NCI-H460 (cell line): ENCODE measurements at regions not wholly inside any gene's neighbourhood (a gene's known extent, or its start where the extent isn't known, plus 50 kb on each side); places are given as distances from the start of the nearest gene placed in this dataset.
"Not testable (repeated sequence)": the region's sequence is repeated elsewhere in the genome, so short reads cannot be mapped to it uniquely, and the experiment has no call there.

Experiments used
- DNase-seq: peaks from one replicate; pipeline ENCODE4 v3.0.0-alpha.2; 2016; ENCODE audit warnings: low read depth; ENCODE audit errors: extremely low read depth

DNA sequence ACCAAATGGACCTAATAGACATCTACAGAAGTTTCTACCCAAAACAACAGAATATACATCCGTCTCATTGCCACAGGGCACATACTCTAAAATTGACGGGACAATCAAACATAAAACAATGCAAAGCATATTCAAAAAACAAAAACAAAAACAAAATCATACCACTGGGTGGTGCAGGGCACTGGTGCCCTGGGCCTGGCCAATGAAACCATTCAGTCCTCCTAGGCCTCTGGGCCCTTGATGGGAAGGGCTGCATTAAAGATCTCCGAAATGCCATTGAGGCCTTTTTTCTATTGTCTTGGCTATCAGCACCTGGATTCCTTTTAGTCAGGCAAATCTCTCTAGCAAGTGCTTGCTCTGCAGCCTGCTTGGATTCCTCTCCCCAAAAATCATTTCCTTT lies 213.9 kb upstream of the ZCCHC13 start:
- no peak for DNase-seq

DNA sequence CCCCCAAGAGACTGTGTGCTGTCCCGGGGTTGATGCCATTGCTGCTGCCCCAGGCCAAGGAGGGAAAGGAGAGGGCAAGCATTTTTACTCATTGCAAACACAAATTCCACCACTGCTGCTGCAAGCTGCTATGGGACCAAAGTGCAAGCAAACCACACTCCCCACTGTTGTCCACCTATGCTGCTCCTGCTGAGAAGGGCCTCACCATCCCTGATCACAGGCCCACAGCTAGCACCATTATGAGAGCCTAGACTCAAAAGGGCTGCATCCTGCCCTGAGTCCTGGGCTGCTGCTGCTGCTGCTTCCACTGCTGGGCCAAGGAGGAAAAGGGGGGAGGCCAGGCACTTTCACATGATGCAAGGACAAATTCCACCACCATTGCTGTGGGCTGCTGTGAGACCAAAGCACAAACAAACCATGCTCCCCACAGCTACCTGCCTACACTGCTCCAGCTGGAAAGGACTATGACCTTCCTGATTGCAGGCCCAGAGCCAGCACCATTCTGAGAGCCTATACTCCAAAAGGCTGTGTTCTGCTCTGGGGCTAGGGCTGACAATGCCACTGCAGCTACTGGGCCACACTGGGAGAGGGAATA lies 218.2 kb upstream of the ZCCHC13 start:
- no peak for DNase-seq

DNA sequence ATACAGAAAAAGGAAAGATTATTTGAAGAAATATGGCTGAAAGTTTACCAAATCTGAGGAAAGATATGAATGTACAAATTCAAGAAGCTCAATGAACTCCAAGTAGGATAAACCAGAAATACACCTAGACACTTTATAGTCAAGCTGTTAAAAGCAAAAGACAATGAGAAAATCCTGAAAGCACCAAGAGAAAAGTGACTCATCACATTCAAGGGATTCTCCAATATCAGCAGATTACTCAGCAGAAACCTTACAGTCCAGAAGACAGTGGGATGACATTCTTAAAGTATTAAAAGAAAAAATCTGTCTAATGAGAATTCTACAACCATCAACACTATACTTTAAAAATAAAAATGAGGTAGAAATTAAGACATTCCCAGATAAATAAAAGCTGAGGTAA lies 223.8 kb upstream of the ZCCHC13 start:
- no peak for DNase-seq

DNA sequence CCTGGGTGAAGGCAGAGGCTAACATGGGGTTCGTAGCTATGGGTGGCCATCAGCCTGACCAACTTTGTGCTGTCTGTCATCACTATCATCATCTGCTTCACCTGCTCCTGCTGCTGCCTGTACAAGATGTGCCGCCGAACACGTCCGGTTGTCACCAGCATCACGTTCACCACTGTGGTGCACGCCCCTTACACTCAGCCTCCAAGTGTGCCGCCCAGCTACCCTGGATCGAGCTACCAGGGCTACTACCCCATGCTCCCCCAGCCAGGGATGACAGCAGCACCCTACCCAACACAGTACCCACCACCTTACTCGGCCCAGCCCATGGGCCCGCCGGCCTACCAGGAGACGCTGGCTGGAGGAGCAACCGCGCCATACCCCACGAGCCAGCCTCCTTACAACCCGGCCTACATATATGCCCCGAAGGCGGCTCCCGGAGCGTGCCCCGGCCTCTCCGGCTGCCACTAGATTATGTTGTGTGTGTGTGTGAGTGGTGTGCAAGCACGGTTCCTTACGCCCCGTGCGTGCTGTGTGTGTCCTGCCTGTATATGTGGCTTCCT lies 213.4 kb upstream of the XIST start:
- DNase-seq, result no peak

DNA sequence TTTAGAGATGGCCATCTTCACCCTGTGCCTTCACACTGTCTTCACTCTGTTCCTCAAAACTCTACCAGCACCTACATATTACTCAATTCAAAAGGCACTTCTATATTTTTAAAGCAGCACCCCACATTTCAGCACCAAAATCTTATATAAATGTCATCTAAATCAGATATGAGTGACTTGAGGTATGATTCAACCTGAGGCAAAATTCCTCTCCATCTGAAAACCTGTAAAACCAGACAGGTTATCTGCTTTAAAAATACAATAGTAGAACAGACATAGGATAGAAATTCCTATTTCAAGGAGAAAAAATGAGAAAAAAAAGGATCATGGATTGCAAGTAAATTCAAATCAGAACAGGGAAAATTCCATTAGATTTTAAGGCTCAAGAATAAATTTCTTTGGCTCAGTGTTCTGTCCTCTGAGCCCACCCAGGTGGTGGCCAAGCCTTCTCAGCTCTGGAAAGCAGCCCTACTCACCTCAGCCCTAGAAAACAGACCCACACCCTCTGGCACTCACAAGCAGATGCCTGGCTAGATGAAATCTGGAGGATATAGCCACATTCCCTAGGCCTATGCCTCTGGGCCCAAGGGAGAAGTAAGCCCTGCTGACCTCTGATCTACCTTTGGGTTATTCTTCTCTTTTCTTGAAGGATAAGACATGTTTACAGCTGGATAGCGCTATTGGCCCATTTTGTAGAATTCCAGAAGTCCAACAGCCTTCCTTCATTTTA lies 211.1 kb upstream of the XIST start:
- DNase-seq, result no peak

DNA sequence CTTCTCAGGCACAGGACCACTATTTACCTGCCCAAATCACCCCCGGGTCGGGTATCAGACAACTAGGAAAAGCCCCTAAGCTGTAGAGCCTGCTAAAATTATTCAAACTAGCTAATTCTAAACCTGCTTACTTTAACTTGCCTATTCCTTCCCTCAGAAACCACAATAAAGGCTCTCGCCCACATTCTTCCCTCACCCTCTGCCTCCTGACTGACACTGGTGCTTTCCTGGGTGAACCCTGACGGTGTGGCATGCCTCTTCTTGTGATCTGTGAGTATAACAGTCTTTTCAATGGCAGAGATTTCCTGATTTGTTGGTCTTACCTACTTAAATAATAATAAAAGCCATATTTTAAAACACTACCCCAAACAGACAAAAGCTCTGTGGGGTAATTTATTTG lies 209.4 kb upstream of the XIST start:
- DNase-seq, result no peak

DNA sequence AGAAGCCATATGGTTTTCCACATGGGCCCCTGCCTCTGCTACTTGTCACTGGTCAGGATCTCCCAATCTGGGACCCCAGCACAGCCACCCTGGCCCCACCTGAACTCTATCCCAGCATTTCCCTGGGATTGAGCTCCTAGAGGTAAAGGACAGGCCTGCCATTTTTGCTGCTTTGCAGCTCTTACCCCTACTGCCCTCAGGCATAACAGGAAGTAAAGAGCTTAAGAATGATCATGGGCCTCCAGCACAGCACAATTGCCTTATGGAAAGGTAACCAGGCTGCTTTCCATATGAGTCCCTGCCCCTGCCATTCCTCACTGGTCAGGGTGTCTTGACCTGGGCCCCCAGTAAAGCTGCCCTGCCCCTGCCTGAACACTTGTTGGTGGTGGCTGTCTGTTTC lies 196.6 kb upstream of the XIST start:
- no peak for DNase-seq

DNA sequence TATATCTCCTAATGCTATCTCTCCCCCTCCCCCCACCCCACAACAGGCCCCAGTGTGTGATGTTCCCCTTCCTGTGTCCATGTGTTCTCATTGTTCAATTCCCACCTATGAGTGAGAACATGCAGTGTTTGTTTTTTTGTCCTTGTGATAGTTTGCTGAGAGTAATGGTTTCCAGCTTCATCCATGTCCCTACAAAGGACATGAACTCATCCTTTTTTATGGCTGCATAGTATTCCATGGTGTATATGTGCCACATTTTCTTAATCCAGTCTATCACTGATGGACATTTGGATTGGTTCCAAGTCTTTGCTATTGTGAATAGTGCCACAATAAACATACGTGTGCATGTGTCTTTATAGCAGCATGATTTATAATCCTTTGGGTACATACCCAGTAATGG lies 181.6 kb upstream of the XIST start:
- not testable (repeated sequence) for DNase-seq

DNA sequence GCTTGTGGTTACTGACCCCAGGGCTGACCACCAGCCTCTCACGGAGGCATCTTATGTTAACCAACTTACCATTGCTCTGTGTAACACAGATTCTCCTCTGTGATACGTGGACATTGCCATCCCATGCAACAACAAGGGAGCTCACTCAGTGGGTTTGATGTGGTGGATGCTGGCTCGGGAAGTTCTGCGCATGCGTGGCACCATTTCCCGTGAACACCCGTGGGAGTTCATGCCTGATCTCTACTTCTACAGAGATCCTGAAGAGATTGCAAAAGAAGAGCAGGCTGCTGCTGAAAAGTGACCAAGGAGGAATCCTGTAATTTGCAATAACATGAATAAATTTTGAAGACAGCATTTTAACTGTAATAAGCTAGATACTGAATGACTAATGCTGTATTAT lies 179.0 kb upstream of the XIST start:
- not testable (repeated sequence) for DNase-seq

DNA sequence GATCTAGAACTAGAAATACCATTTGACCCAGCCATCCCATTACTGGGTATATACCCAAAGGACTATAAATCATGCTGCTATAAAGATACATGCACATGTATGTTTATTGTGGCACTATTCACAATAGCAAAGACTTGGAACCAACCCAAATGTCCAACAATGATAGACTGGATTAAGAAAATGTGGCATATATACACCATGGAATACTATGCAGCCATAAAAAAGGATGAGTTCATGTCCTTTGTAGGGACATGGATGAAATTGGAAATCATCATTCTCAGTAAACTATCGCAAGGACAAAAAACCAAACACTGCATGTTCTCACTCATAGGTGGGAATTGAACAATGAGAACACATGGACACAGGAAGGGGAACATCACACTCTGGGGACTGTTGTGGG lies 178.3 kb upstream of the XIST start:
- not testable (repeated sequence) for DNase-seq

DNA sequence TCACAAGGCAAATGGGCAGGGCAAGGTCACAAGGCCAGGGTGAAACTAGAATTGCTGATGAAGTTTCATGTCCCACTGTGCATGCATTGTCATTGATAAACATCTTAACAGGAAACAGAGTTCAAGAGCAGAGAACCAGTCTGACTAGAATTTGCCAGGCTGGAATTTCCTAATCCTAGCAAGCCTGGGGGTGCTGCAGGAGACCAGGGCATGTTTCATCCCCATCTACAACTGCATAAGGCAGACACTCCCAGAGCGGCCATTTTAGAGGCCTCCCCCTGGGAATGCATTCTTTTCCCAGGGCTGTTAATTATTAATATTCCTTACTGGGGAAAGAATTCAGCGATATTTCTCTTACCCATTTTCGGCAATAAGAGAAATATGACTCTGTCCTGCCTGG lies 172.6 kb upstream of the XIST start:
- not testable (repeated sequence) for DNase-seq

DNA sequence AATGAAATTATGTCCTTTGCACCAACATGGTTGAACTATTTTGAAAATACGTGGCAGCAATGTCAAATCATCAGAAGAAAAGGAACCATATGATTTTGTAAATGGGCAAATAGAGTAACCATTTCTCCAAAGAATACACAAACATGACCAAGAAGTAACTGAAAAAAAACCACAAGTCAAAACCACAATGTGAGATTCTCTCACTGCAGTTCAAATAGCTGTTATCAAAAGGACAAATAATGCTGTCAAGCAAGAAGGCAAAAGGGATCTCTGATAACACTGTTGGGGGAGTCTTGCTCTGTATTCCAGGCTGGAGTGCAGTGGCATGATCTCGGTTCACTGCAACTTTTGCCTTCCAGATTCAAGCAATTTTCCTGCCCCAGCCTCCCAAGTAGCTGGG lies 170.7 kb upstream of the XIST start:
- DNase-seq, result no peak

DNA sequence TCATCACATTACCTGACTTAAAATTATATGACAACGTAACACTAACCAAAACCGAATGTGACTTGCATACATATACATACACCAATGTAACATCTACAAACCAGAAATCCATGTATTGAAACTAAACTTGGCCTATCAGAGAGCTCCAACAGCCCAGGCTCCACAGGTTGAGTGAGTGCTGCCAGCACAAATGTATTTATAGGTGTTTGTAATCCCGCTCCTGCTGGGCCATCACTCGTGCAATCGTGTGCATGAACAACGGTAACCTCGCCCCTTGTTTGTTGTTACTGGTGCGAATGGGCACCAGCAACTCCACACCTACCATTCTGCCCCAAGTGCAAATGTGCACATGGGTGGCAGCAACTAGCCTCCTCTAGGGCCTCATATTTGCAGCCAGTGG lies 165.7 kb upstream of the XIST start:
- DNase-seq, result no peak

DNA sequence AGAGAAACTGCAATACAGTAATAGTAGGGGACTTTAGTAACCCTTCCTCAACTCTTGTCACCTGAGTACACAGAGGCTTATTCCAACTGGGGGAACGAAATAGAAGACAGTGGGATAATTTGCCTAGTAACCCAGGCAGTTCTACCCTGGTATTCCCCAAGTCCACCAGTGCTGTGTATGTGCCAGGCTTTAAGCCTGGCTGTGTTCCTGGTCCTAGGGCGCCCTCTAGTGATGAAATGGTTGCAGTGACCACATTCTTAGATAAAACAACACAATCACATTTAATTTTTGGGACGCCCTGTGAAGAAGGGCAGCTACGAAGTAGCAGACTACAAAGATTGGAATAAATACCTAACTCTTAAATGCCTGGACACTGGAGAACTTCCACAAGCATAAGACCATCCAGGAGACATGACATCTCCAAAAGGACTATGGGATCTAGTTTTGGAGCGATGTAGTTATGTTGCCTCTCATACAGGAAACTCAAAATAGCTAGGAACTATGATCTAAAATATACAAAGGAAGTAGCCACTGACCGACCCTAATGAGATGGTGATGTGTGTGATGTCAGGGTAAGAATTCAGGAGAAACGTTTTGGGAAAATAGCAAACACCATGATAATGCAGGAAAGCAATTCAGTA lies 163.0 kb upstream of the XIST start:
- DNase-seq, result peak; percentile 73

DNA sequence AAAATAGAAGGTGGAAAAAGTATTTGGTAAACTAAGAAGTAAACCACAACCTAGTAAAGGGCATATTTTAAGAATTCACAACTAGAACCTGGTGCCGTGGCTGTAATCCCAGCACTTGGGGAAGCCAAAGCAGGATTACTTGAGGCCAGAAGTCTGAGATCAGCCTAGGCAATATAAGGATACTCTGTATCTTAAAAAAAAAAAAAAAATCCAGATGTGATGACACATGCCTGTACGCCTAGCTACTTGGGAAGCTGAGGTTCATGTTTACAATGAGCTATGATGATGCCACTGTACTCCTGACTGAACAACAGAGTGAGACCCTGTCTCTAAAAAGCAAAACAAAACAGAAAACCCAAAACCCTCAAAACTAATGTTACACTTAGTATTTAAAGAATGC lies 156.5 kb upstream of the XIST start:
- DNase-seq, result no peak

DNA sequence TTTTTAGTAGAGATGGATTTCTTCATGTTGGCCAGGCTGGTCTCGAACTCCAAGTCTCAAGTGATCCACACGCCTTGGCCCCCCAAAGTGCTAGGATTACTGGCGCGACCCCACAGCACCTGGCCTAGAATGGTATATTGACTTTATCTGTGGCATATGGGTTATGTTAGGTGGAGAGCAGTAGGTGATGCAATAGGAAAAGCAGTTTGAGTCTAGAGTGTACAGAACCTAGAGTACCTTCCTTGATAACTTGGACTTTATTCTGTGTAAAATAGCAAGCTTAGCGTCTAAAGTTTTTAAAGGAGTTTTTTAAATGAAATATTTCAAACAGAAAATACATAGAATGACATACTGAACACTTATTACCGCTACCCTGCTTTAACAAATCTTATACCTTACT lies 139.5 kb upstream of the XIST start:
- DNase-seq, result no peak

DNA sequence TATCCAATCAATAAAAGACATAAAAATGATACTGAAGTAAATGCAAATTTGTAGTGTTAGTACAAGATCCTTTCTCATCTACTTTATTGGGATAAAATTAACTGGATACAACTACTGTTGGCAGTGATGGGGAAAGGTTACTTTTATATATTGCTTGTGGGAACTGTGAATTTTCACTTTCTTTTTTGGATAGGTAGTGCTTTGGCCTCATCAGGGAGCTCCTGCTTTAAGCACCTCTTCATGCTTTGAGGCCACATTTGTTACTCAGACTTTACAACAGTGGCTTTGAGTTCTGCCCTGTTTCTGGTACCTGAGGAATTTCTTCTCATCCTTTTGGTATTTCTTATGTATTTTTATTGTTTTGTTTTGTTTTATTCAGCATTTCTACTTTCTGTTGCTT lies 134.7 kb upstream of the XIST start:
- no peak for DNase-seq

DNA sequence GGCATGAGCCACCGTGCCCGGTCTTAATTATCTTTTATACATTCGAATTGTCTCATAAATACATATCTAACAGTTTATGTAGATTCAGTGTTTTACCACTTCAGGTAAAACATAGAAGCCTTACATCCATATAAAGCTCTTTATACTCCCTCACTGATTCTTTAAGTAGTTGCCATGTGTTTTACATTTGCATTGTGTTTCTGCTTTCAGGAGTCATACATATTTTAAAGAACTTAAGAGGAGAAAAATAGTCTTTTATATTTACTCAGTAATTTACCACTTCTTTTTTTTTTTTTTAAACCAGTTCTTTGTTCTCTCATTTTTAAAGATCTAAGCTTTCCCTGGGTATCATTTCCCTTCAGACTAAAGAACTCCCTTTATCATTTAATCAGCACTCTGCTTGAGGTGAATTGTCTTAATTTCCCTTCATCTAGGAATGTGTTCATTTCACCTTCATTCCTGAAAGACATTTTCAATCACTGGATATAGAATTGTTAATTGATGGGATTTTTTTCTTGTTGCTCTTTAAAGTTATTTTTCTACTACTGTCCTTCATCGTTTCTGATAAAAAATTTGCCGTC lies 127.1 kb upstream of the XIST start:
- DNase-seq, result no peak

DNA sequence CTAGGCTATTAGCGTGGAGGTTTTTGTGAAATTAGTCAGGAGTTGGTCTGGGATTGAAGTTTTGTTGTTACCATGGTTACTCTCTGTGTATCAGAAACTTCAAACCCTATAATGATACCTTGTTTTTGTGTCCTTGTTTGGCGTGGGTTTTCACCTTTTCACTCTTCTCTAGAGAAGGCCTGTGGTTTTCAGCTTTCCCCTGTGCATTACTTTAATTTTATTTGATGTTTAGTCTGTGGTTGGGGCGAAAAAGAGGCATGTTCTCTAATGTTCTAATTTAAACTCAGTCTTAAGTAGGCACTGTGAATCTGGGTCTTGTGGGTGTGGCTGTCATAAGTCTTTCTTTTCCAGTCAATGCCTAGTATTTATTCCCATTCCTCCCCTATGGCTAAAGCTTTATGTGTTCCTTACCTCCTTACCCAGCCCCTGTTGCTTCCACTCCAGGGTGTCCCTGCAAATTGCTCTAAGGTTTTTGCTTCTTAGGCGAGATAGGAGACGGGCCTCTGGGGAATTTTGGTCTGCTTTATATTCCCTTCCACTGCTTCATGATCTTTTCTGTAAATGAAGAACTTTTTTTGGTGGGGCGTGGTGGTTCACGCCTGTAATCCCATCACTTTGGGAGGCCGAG lies 125.1 kb upstream of the XIST start:
- DNase-seq, result no peak

DNA sequence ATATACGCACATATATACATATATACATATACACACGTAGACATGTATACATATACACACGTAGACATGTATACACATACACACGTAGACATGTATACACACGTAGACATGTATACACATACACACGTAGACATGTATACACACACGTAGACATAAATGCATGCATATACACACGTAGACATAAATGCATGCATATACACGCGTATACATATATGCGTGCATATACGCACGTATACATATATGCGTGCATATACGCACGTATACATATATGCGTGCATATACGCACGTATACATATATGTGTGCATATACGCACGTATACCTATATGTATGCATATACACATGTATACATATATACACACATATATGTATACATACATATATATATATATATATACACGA lies 114.9 kb upstream of the XIST start:
- DNase-seq, result not testable (repeated sequence)

DNA sequence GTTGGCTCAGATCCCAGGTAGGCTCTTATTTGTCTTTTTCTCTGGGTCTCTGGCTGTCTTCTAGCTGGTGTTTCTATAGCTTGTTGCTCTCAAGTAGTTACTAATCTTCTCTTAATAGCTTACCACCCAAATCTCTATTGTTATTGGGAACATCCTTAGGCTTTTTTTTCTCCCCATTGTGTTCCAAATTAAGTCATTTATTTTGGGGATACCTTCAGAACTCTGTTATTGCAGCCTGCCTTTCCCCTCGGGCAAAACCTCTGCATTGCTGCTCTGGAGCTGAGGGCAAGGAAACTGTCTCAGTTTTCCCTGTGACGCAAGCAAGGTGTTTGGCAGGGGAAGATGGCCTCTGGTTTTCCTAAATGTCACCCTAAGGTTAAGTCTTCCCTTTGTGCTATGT lies 113.3 kb upstream of the XIST start:
- DNase-seq, result no peak
